Fibroblast of lung (primary cell): ENCODE measurements at regions not wholly inside any gene's neighbourhood (a gene's known extent, or its start where the extent isn't known, plus 50 kb on each side); places are given as distances from the start of the nearest gene placed in this dataset.

ENCODE experiments used
- EZH2 ChIP-seq: IDR thresholded peaks from 2 replicates; pipeline ENCODE4 v1.5.1; 2012; ENCODE audit warnings: low read length, control low read depth, mild to moderate bottlenecking; ENCODE audit errors: missing control alignments
- TF ChIP-seq, protein P1 (sequence below), 2 donors: IDR thresholded peaks in 1 of 2; conservative IDR thresholded peaks in 1 of 2; 1 replicate in 1 of 2; 2 replicates in 1 of 2; pipeline ENCODE4 v1.5.1; 2011 to 2012; ENCODE audit warnings: low read length in 2 of 2, control low read depth in 1 of 2, inconsistent platforms in 1 of 2, low read depth in 1 of 2, mild to moderate bottlenecking in 1 of 2

DNA sequence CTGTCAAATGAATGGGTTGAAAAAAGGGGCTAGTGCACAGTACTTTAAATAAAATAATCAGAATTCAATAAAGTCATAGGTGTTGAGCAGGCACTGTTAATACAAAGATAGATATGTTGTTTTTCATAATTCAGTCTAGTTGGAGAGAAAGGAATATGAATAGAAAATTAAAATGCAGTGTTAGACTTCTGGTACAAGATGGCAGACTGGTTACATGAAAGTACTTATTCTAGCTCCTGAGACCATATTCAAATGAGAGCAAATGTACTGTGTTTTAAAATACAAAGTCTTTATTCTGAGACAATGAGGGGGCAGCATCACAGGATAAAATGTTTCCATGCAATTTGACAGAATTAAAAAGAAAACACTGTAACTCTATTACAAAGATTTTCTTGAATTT lies 542.1 kb downstream of the COL11A1 start:
- TF ChIP-seq, protein P1, sequence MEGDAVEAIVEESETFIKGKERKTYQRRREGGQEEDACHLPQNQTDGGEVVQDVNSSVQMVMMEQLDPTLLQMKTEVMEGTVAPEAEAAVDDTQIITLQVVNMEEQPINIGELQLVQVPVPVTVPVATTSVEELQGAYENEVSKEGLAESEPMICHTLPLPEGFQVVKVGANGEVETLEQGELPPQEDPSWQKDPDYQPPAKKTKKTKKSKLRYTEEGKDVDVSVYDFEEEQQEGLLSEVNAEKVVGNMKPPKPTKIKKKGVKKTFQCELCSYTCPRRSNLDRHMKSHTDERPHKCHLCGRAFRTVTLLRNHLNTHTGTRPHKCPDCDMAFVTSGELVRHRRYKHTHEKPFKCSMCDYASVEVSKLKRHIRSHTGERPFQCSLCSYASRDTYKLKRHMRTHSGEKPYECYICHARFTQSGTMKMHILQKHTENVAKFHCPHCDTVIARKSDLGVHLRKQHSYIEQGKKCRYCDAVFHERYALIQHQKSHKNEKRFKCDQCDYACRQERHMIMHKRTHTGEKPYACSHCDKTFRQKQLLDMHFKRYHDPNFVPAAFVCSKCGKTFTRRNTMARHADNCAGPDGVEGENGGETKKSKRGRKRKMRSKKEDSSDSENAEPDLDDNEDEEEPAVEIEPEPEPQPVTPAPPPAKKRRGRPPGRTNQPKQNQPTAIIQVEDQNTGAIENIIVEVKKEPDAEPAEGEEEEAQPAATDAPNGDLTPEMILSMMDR (conservative IDR thresholded peaks at IDR 0.05 in 1 of 2, IDR thresholded peaks at IDR 0.05 in 1 of 2; ENCODE audit: low read depth in 1 of 2, low read length in 2 of 2): no peak
- no peak for TF ChIP-seq EZH2
